Esophagus muscularis mucosa (tissue), 4 donors: ENCODE measurements at regions not wholly inside any gene's neighbourhood (a gene's known extent, or its start where the extent isn't known, plus 50 kb on each side); places are given as distances from the start of the nearest gene placed in this dataset.

Source experiments
- CTCF ChIP-seq, 3 experiments: fragments of 200-600 bp in 2 of 3; fragments of 450-650 bp in 1 of 3; sonication (generic) in 2 of 3; IDR thresholded peaks; one replicate each; pipeline ENCODE4 v1.5.1; 2017 to 2019; ENCODE audit warnings: antibody characterized with exemption in 3 of 3, mild to moderate bottlenecking in 2 of 3, moderate library complexity in 1 of 3
- EP300 ChIP-seq: sonication (generic); formaldehyde crosslinking; IDR thresholded peaks from one replicate; pipeline ENCODE4 v1.6.1; 2017; ENCODE audit warnings: antibody characterized with exemption
- POLR2A ChIP-seq: fragments of 450-650 bp; IDR thresholded peaks from one replicate; pipeline ENCODE4 v1.6.1; 2017; ENCODE audit warnings: antibody characterized with exemption, moderate library complexity, mild to moderate bottlenecking, low read depth
- POLR2AphosphoS5 ChIP-seq, 2 donors: sonication (generic); formaldehyde crosslinking; IDR thresholded peaks; one replicate each; pipeline ENCODE4 v1.6.1; 2017; ENCODE audit warnings: antibody characterized with exemption in 2 of 2

GRCh38 chr9:82673919-82674318, 389.0 kb downstream of the RASEF start:
- TF ChIP-seq CTCF (IDR thresholded peaks at IDR 0.05) (no peak), POLR2AphosphoS5 (IDR thresholded peaks at IDR 0.05) (no peak), POLR2A (no peak), EP300 (no peak)
